Endothelial cell of umbilical vein (primary cell): ENCODE measurements at regions not wholly inside any gene's neighbourhood (a gene's known extent, or its start where the extent isn't known, plus 50 kb on each side); places are given as distances from the start of the nearest gene placed in this dataset.

Experiments
- BruUV-seq: library from RNA; stranded (reverse); fragments of 400-500 nt; replicated peaks from 2 replicates; lab custom pipeline; 2021; lab: Mats Ljungman, UMichigan
- CTCF ChIA-PET: fragments of 300-600, 350-600 bp; sonication (Branson Sonifier 250); formaldehyde crosslinking; loops from one replicate; lab custom pipeline; 2021; ENCODE audit warnings: antibody characterized with exemption, inconsistent platforms; lab: Charles Lee
- POLR2A ChIA-PET: fragments of 300-600, 350-600 bp; sonication (Branson Sonifier 250); formaldehyde crosslinking; loops from one replicate; lab custom pipeline; 2021; ENCODE audit warnings: antibody characterized with exemption, inconsistent platforms; lab: Charles Lee
- DNase-seq: peaks from one replicate; pipeline ENCODE4 v3.0.0-alpha.2; 2011; ENCODE audit warnings: low read depth, low spot score
- FAIRE-seq: peaks from 2 replicates; lab custom pipeline; 2011; peaks lifted over from hg19 to GRCh38; lab: Jason Lieb, UNC
- H2AFZ ChIP-seq: 2 replicates; pipeline ENCODE4 v1.6.0; 2012; ENCODE audit warnings: low read depth, low read length, control low read depth, inconsistent platforms
- H3K27ac ChIP-seq: 2 replicates; pipeline ENCODE4 v1.5.1; 2011; ENCODE audit warnings: low read depth, mild to moderate bottlenecking, control low read depth, low read length, moderate library complexity; ENCODE audit not compliant: insufficient read depth
- H3K27me3 ChIP-seq, 2 experiments: 2 replicates each; pipeline versions ENCODE4 v1.6.0 to v1.6.1; 2011; ENCODE audit warnings: low read length in 2 of 2, mixed read lengths in 1 of 2; ENCODE audit not compliant: control insufficient read depth in 2 of 2, insufficient read depth in 2 of 2
- H3K36me3 ChIP-seq, 2 experiments: 2 replicates in 1 of 2; 3 replicates in 1 of 2; pipeline ENCODE4 v1.5.1; 2011; ENCODE audit warnings: low read length in 2 of 2, mild to moderate bottlenecking in 1 of 2, moderate library complexity in 1 of 2; ENCODE audit not compliant: control insufficient read depth in 2 of 2, insufficient read depth in 2 of 2; ENCODE audit errors: extremely low read depth in 1 of 2
- H3K4me1 ChIP-seq: 3 replicates; pipeline ENCODE4 v1.5.1; 2011; ENCODE audit warnings: mild to moderate bottlenecking, low read length; ENCODE audit not compliant: control insufficient read depth, insufficient read depth; ENCODE audit errors: extremely low read depth
- H3K4me2 ChIP-seq: 2 replicates; pipeline ENCODE4 v1.6.1; 2011; ENCODE audit warnings: low read length, control low read depth, mixed read lengths; ENCODE audit not compliant: insufficient read depth
- H3K4me3 ChIP-seq, 3 experiments: fragments of 200-600 bp in 1 of 3; sonication (generic), shearing (Covaris generic) in 1 of 3; replicated peaks in 1 of 3; 2 replicates each; pipeline ENCODE4 v1.5.1; 2011 to 2016; ENCODE audit warnings: control low read depth in 3 of 3, low read length in 3 of 3, mild to moderate bottlenecking in 2 of 3, inconsistent platforms in 1 of 3, low read depth in 1 of 3, moderate library complexity in 1 of 3; ENCODE audit not compliant: insufficient read depth in 1 of 3
- H3K79me2 ChIP-seq: 2 replicates; pipeline ENCODE4 v1.6.0; 2012; ENCODE audit warnings: low read length, inconsistent platforms; ENCODE audit not compliant: control insufficient read depth, insufficient read depth
- H3K9ac ChIP-seq: replicated peaks from 2 replicates; pipeline ENCODE3; 2011; ENCODE audit warnings: low read length, control low read depth; ENCODE audit not compliant: insufficient read depth; ENCODE audit errors: extremely low read depth
- H3K9me1 ChIP-seq: replicated peaks from 3 replicates; pipeline ENCODE4 v1.6.0; 2011; ENCODE audit warnings: mild to moderate bottlenecking, low read length; ENCODE audit not compliant: control insufficient read depth, insufficient read depth; ENCODE audit errors: extremely low read depth
- H3K9me3 ChIP-seq: replicated peaks from 2 replicates; pipeline ENCODE4 v1.5.1; 2012; ENCODE audit warnings: low read length, inconsistent platforms; ENCODE audit not compliant: control insufficient read depth, insufficient read depth
- H4K20me1 ChIP-seq: replicated peaks from 2 replicates; pipeline ENCODE3; 2011; ENCODE audit warnings: mild to moderate bottlenecking, low read length; ENCODE audit not compliant: control insufficient read depth, insufficient read depth; ENCODE audit errors: extremely low read depth
- EZH2 ChIP-seq: IDR thresholded peaks from 2 replicates; pipeline ENCODE4 v1.6.1; 2012; ENCODE audit warnings: borderline replicate concordance, low read depth, mild to moderate bottlenecking, moderate library complexity, low read length, inconsistent platforms; ENCODE audit not compliant: severe bottlenecking
- FOS ChIP-seq: IDR thresholded peaks from 2 replicates; pipeline ENCODE4 v1.6.1; 2011; ENCODE audit warnings: mild to moderate bottlenecking, low read length, moderate library complexity, borderline replicate concordance; ENCODE audit not compliant: insufficient read depth
- GATA2 ChIP-seq: IDR thresholded peaks from 2 replicates; pipeline ENCODE4 v1.7.0; 2011; ENCODE audit warnings: low read depth, mild to moderate bottlenecking, moderate library complexity, mixed read lengths, low read length; ENCODE audit not compliant: insufficient read length, insufficient read depth
- JUN ChIP-seq: IDR thresholded peaks from 2 replicates; pipeline ENCODE4 v1.6.1; 2011; ENCODE audit warnings: borderline replicate concordance, low read depth; ENCODE audit not compliant: insufficient read length, insufficient read depth
- MYC ChIP-seq: IDR thresholded peaks from one replicate; pipeline ENCODE4 v1.6.1; 2011; ENCODE audit warnings: mild to moderate bottlenecking, low read depth, low read length
- POLR2A ChIP-seq: IDR thresholded peaks from 2 replicates; pipeline ENCODE4 v1.6.1; 2012; ENCODE audit warnings: low read depth, mild to moderate bottlenecking, control low read depth, low read length
- POLR2AphosphoS5 ChIP-seq: IDR thresholded peaks from 2 replicates; pipeline ENCODE4 v1.6.1; 2012; ENCODE audit warnings: low read depth, mild to moderate bottlenecking, control low read depth, low read length, moderate library complexity; ENCODE audit not compliant: insufficient read depth
- dilution Hi-C: fragments of 300-500 bp; cut with MboI; formaldehyde crosslinking; loops from one replicate; pipeline ENCODE4 v1.15.0; 2019; ENCODE audit warnings: low sequenced_read_pairs; ENCODE audit not compliant: extremely low pct_ligation_motif_present
- intact Hi-C: fragments of 100-400 bp; cut with micrococcal nuclease; formaldehyde crosslinking; loops from one replicate; pipeline ENCODE4 v1.10.0; 2022
- TF ChIP-seq, protein P1 (sequence below): IDR thresholded peaks from 2 replicates; pipeline ENCODE4 v1.6.1; 2011; ENCODE audit not compliant: insufficient read depth, insufficient read length
- TF ChIP-seq, protein P2 (sequence below), 2 donors: IDR thresholded peaks; 1 replicate in 1 of 2; 2 replicates in 1 of 2; pipeline ENCODE4 v1.5.1; 2011; ENCODE audit warnings: low read length in 2 of 2, mild to moderate bottlenecking in 2 of 2, moderate library complexity in 2 of 2, control low read depth in 1 of 2, inconsistent platforms in 1 of 2, low read depth in 1 of 2; ENCODE audit not compliant: insufficient read depth in 1 of 2; ENCODE audit errors: extremely low read depth in 1 of 2

DNA sequence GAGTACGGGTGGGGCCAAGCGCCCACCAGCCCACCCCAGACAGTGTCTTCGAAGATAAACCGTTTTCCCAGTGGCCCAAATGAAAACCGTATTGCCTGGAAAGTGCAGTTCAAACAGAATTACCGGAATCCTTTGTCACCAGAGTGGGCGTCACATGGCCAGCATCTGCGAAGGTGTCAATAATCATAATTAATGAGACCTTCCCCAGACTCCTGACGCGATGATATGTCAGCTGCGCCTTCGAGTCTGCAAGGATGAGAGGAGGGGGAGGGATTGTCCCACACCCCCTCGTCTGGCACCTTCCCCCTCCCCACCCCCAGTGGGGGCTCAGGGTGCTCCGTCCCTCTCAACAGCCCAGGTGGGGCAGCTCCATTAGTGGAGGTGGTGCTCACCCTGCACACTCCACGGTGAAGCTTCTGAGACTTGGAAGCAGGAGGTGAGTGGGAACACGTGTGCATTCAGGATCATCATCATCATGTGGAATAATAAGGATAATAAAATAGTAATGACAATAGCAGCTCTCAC is 215.1 kb downstream of the PTPRU start:
- FAIRE-seq, result no peak
- dilution Hi-C loops, result no loop called here
- no TSS peak for BruUV-seq

More for the DNA sequence above, 215.1 kb downstream of the PTPRU start:
- Histone ChIP-seq H3K79me2 (no peaks in the 10 kb centered on the region), H3K27me3 (no peaks in the 10 kb centered on the region), H3K4me2 (no peak overlapping the region), H2AFZ (no peak overlapping the region), H3K4me3 (no peak overlapping the region), H3K9me1 (no peaks in the 10 kb centered on the region), H3K9me3 (no peaks in the 10 kb centered on the region), H4K20me1 (no peaks in the 10 kb centered on the region), H3K4me1 (no peaks in the 10 kb centered on the region), H3K9ac (no peak overlapping the region), H3K36me3 (no peaks in the 10 kb centered on the region), H3K27ac (no peak overlapping the region)
- CTCF ChIA-PET, result no interaction called here
- TF ChIP-seq EZH2 (no peak), FOS (no peak), JUN (no peak), POLR2AphosphoS5 (no peak), MYC (no peak), GATA2 (no peak), POLR2A (no peak)
- TF ChIP-seq, protein P1, sequence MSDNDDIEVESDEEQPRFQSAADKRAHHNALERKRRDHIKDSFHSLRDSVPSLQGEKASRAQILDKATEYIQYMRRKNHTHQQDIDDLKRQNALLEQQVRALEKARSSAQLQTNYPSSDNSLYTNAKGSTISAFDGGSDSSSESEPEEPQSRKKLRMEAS, result no peak
- TF ChIP-seq, protein P2, sequence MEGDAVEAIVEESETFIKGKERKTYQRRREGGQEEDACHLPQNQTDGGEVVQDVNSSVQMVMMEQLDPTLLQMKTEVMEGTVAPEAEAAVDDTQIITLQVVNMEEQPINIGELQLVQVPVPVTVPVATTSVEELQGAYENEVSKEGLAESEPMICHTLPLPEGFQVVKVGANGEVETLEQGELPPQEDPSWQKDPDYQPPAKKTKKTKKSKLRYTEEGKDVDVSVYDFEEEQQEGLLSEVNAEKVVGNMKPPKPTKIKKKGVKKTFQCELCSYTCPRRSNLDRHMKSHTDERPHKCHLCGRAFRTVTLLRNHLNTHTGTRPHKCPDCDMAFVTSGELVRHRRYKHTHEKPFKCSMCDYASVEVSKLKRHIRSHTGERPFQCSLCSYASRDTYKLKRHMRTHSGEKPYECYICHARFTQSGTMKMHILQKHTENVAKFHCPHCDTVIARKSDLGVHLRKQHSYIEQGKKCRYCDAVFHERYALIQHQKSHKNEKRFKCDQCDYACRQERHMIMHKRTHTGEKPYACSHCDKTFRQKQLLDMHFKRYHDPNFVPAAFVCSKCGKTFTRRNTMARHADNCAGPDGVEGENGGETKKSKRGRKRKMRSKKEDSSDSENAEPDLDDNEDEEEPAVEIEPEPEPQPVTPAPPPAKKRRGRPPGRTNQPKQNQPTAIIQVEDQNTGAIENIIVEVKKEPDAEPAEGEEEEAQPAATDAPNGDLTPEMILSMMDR (IDR thresholded peaks at IDR 0.05; ENCODE audit: extremely low read depth in 1 of 2, insufficient read depth in 1 of 2, low read depth in 1 of 2, low read length in 2 of 2), result no peak
- intact Hi-C loops, result loop anchor here (5.0 kb wide), 1 partner anchor 214 kb away; the partner anchor contains the start of gene PTPRU
- POLR2A ChIA-PET, result no interaction called here
- no peak for DNase-seq
